Mammary epithelial cell (primary cell): ENCODE measurements at regions not wholly inside any gene's neighbourhood (a gene's known extent, or its start where the extent isn't known, plus 50 kb on each side); places are given as distances from the start of the nearest gene placed in this dataset.

ENCODE experiments used
- CTCF ChIP-seq, 2 donors: IDR thresholded peaks in 1 of 2; conservative IDR thresholded peaks in 1 of 2; 2 replicates each; pipeline ENCODE4 v1.5.1; 2011 to 2012; ENCODE audit warnings: inconsistent platforms in 2 of 2, low read length in 2 of 2, mild to moderate bottlenecking in 2 of 2, control low read depth in 1 of 2, low read depth in 1 of 2; ENCODE audit not compliant: insufficient read depth in 1 of 2; ENCODE audit errors: extremely low read depth in 1 of 2
- EZH2 ChIP-seq: IDR thresholded peaks from 2 replicates; pipeline ENCODE4 v1.6.1; 2012; ENCODE audit warnings: low read length, inconsistent platforms, borderline replicate concordance

GRCh38 chr10:44572146-44572545, 187.2 kb upstream of the CXCL12 start:
- TF ChIP-seq EZH2 (no peak), CTCF (conservative IDR thresholded peaks at IDR 0.05 in 1 of 2, IDR thresholded peaks at IDR 0.05 in 1 of 2; ENCODE audit: extremely low read depth in 1 of 2, insufficient read depth in 1 of 2, low read depth in 1 of 2, low read length in 2 of 2) (no peak)
